Hippocampal formation (tissue), 2 donors: ENCODE measurements at regions not wholly inside any gene's neighbourhood (a gene's known extent, or its start where the extent isn't known, plus 50 kb on each side); places are given as distances from the start of the nearest gene placed in this dataset.
"Not testable (repeated sequence)": the region's sequence is repeated elsewhere in the genome, so short reads cannot be mapped to it uniquely, and the experiment has no call there.

Experiments
- DNase-seq, 2 donors: peaks; one replicate each; lab custom pipeline; 2025; lab: John Stamatoyannopoulos, UW

- DNase-seq = no peak
Measured at GRCh38 chr18:1296237-1296636, 391.6 kb downstream of the ADCYAP1 start.

GRCh38 chr18:1302861-1303260 is 398.2 kb downstream of the ADCYAP1 start:
- DNase-seq = no peak

- no peak for DNase-seq
Measured at GRCh38 chr18:1304392-1304992, 399.8 kb downstream of the ADCYAP1 start.

GRCh38 chr18:1306641-1307040 is 402.0 kb downstream of the ADCYAP1 start:
- no peak for DNase-seq

- DNase-seq = no peak
Measured at GRCh38 chr18:1308686-1309085, 404.0 kb downstream of the ADCYAP1 start.

- DNase-seq = no peak
Measured at GRCh38 chr18:1311376-1311775, 406.7 kb downstream of the ADCYAP1 start.

- DNase-seq = not testable (repeated sequence)
Measured at GRCh38 chr18:1335345-1335744, 430.7 kb downstream of the ADCYAP1 start.

GRCh38 chr18:1350931-1351450 is 446.3 kb downstream of the ADCYAP1 start:
- no peak for DNase-seq

GRCh38 chr18:1353025-1353424 is 448.4 kb downstream of the ADCYAP1 start:
- no peak for DNase-seq

- no peak for DNase-seq
Measured at GRCh38 chr18:1357724-1358123, 453.1 kb downstream of the ADCYAP1 start.

- DNase-seq = no peak
Measured at GRCh38 chr18:1361936-1362335, 457.3 kb downstream of the ADCYAP1 start.

- no peak for DNase-seq
Measured at GRCh38 chr18:1370552-1370951, 465.9 kb downstream of the ADCYAP1 start.

- DNase-seq = no peak
Measured at GRCh38 chr18:1371724-1372123, 467.1 kb downstream of the ADCYAP1 start.

GRCh38 chr18:1383465-1383864 is 478.8 kb downstream of the ADCYAP1 start:
- DNase-seq = no peak

GRCh38 chr18:1388468-1388867 is 483.8 kb downstream of the ADCYAP1 start:
- DNase-seq = not testable (repeated sequence)

- DNase-seq = no peak
Measured at GRCh38 chr18:1392046-1392445, 487.4 kb downstream of the ADCYAP1 start.

GRCh38 chr18:1392865-1393734 is 488.4 kb downstream of the ADCYAP1 start:
- DNase-seq = no peak

GRCh38 chr18:1393929-1394328 is 489.3 kb downstream of the ADCYAP1 start:
- no peak for DNase-seq

- DNase-seq = no peak
Measured at GRCh38 chr18:1394426-1394825, 489.8 kb downstream of the ADCYAP1 start.

GRCh38 chr18:1394966-1395365 is 490.3 kb downstream of the ADCYAP1 start:
- DNase-seq = no peak

GRCh38 chr18:1408376-1408775 is 503.7 kb downstream of the ADCYAP1 start:
- DNase-seq = no peak

- DNase-seq = no peak
Measured at GRCh38 chr18:1412655-1413322, 508.1 kb downstream of the ADCYAP1 start.

GRCh38 chr18:1413323-1413675 is 508.6 kb downstream of the ADCYAP1 start:
- DNase-seq = no peak
